SK-N-MC (cell line): ENCODE measurements at regions not wholly inside any gene's neighbourhood (a gene's known extent, or its start where the extent isn't known, plus 50 kb on each side); places are given as distances from the start of the nearest gene placed in this dataset.

ENCODE experiments used
- EZH2 ChIP-seq: fragments of 200-600 bp; sonication (generic); IDR thresholded peaks from one replicate; pipeline ENCODE4 v1.6.1; 2017; ENCODE audit warnings: antibody characterized with exemption
- POLR2AphosphoS5 ChIP-seq: IDR thresholded peaks from 2 replicates; pipeline ENCODE4 v1.6.1; 2012; ENCODE audit warnings: mild to moderate bottlenecking, low read depth, low read length, borderline replicate concordance

DNA sequence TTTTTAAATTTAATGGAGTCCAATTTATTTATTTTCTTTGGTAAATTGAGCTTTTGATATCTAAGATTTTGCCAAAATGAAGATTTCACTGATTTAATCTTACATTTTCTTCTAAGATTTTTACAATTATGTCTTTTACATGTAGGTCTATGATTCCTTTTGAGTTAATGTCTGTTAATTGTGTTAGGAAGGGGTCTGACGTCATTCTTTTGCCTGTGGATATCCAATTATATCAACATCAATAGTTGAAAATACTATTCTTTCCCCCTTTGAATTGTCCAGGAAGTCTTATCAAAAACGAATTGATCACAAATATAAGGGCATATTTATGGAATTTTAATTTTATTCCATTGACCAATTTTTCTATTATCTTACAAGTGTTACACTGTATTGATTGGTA is 1258.8 kb upstream of the B3GALT2 start:
- TF ChIP-seq POLR2AphosphoS5 = no peak
- TF ChIP-seq EZH2 = no peak
